IPS-18a (cell line): ENCODE measurements at regions not wholly inside any gene's neighbourhood (a gene's known extent, or its start where the extent isn't known, plus 50 kb on each side); places are given as distances from the start of the nearest gene placed in this dataset.

Experiments
- H3K27ac ChIP-seq: one replicate; pipeline ENCODE4 v1.5.1; 2013; ENCODE audit warnings: low read length
- H3K27me3 ChIP-seq: one replicate; pipeline ENCODE4 v1.6.1; 2013; ENCODE audit warnings: mild to moderate bottlenecking, low read length; ENCODE audit not compliant: control insufficient read depth, insufficient read depth
- H3K36me3 ChIP-seq: one replicate; pipeline ENCODE4 v1.6.1; 2013; ENCODE audit warnings: low read depth, low read length; ENCODE audit not compliant: control insufficient read depth
- H3K4me1 ChIP-seq: one replicate; pipeline ENCODE4 v1.6.1; 2013; ENCODE audit warnings: low read depth, low read length; ENCODE audit not compliant: control insufficient read depth
- H3K4me3 ChIP-seq: one replicate; pipeline ENCODE4 v1.5.1; 2013; ENCODE audit warnings: low read length
- H3K9ac ChIP-seq: one replicate; pipeline ENCODE4 v1.6.1; 2013; ENCODE audit warnings: mild to moderate bottlenecking, low read length, moderate library complexity
- H3K9me3 ChIP-seq: one replicate; pipeline ENCODE4 v1.6.1; 2013; ENCODE audit warnings: low read depth, low read length; ENCODE audit not compliant: control insufficient read depth

- no peaks in the 10 kb centered on the region for H3K9me3 ChIP-seq
- no peaks in the 10 kb centered on the region for H3K27me3 ChIP-seq
- H3K4me3 ChIP-seq = no peak overlapping the region
- no peak overlapping the region for H3K27ac ChIP-seq
- H3K9ac ChIP-seq = no peak overlapping the region
- H3K36me3 ChIP-seq = no peaks in the 10 kb centered on the region
- no peaks in the 10 kb centered on the region for H3K4me1 ChIP-seq
These were observed 53.5 kb upstream of the SLC38A11 start for GRCh38 chr2:165008730-165009315.

- no peaks in the 10 kb centered on the region for H3K36me3 ChIP-seq
- no peaks in the 10 kb centered on the region for H3K27me3 ChIP-seq
- H3K9me3 ChIP-seq = no peaks in the 10 kb centered on the region
- H3K4me1 ChIP-seq = no peaks in the 10 kb centered on the region
- no peak overlapping the region for H3K4me3 ChIP-seq
- H3K27ac ChIP-seq = no peak overlapping the region
- H3K9ac ChIP-seq = no peak overlapping the region
These were observed 51.9 kb upstream of the SLC38A11 start for GRCh38 chr2:165007161-165007744.
